ENCODE measurements at regions not wholly inside any gene's neighbourhood (a gene's known extent, or its start where the extent isn't known, plus 50 kb on each side); places are given as distances from the start of the nearest gene placed in this dataset.
"Not testable (repeated sequence)": the region's sequence is repeated elsewhere in the genome, so short reads cannot be mapped to it uniquely, and the experiment has no call there.

DNA sequence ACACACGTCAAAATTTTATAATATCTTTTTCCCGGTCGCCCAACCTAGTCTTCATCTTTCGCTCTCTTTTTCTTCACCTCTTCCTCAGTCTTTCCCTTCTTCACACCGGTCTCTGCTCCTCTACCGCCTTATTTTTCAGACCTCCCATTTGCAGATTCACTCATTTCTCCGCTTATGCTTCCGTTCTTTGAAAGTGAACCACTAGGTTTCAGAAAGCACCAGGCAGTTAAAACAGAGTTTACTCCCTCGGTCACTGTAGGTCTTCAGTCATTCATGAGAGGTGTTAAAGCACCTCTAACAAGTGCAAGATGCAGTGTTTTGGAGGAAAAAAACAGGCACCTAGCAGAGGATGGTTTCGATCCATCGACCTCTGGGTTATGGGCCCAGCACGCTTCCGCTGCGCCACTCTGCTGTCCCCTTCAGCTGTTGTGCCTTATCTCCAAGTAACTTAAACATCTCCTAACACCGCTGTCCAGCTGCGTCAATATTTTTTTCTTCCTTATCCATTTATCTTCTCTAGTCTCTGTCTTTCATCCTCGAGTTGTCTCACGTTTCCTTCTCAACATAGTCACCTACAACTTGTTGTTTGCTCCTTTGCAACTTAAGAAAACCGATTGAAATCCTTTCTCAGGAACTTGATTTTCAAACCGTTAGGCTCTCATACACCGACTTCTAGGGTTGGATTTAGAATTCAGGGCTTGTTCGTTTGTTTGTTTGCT is 119.7 kb upstream of the ZNF184 start:
- no peaks in the 10 kb centered on the region for H3K4me1 Mint-ChIP-seq (ENCODE audit: unreplicated experiment)
- no peaks in the 10 kb centered on the region for H3K9me3 Mint-ChIP-seq
- H3K36me3 Mint-ChIP-seq, result no peaks in the 10 kb centered on the region

GRCh38 chr6:27591699-27592480 is 119.0 kb upstream of the ZNF184 start:
- H3K27me3 Mint-ChIP-seq, result peaks cover 25% of the 10 kb centered on the region
- H3K9me3 Mint-ChIP-seq, result no peaks in the 10 kb centered on the region
- H3K36me3 Mint-ChIP-seq, result no peaks in the 10 kb centered on the region
- DNase-seq (ENCODE audit: extremely low spot score, unreplicated experiment), result no peak
- H3K4me3 Mint-ChIP-seq, result no peak overlapping the region
- H3K27ac Mint-ChIP-seq, result no peak overlapping the region
- no peaks in the 10 kb centered on the region for H3K4me1 Mint-ChIP-seq (ENCODE audit: unreplicated experiment)
- TF ChIP-seq, protein P1, sequence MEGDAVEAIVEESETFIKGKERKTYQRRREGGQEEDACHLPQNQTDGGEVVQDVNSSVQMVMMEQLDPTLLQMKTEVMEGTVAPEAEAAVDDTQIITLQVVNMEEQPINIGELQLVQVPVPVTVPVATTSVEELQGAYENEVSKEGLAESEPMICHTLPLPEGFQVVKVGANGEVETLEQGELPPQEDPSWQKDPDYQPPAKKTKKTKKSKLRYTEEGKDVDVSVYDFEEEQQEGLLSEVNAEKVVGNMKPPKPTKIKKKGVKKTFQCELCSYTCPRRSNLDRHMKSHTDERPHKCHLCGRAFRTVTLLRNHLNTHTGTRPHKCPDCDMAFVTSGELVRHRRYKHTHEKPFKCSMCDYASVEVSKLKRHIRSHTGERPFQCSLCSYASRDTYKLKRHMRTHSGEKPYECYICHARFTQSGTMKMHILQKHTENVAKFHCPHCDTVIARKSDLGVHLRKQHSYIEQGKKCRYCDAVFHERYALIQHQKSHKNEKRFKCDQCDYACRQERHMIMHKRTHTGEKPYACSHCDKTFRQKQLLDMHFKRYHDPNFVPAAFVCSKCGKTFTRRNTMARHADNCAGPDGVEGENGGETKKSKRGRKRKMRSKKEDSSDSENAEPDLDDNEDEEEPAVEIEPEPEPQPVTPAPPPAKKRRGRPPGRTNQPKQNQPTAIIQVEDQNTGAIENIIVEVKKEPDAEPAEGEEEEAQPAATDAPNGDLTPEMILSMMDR (conservative IDR thresholded peaks at IDR 0.05), result peak; percentile 51

More for the DNA sequence above, 119.7 kb upstream of the ZNF184 start:
- H3K27me3 Mint-ChIP-seq, result peaks cover 30% of the 10 kb centered on the region
- DNase-seq (ENCODE audit: extremely low spot score, unreplicated experiment), result no peak
- TF ChIP-seq, protein P1 (conservative IDR thresholded peaks at IDR 0.05), result no peak
- H3K27ac Mint-ChIP-seq, result no peak overlapping the region
- no peak overlapping the region for H3K4me3 Mint-ChIP-seq

- not testable (repeated sequence) for H3K9me3 Mint-ChIP-seq; H3K4me1 Mint-ChIP-seq (ENCODE audit: unreplicated experiment); H3K36me3 Mint-ChIP-seq; H3K4me3 Mint-ChIP-seq; DNase-seq (ENCODE audit: extremely low spot score, unreplicated experiment); H3K27ac Mint-ChIP-seq
- H3K27me3 Mint-ChIP-seq, result peaks cover 41% of the 10 kb centered on the region
Observed at GRCh38 chr6:27585316-27585715, 112.4 kb upstream of the ZNF184 start.

- Mint-ChIP-seq H3K9me3 (no peaks in the 10 kb centered on the region), H3K4me3 (no peak overlapping the region), H3K27me3 (peaks cover 45% of the 10 kb centered on the region)
Observed at GRCh38 chr6:27584326-27584725, 111.4 kb upstream of the ZNF184 start.

GRCh38 chr6:27582928-27583725 is 110.2 kb upstream of the ZNF184 start:
- H3K27ac Mint-ChIP-seq, result peak overlapping the region; percentile 83
- TF ChIP-seq, protein P1 (conservative IDR thresholded peaks at IDR 0.05), result no peak
- peaks cover 5% of the 10 kb centered on the region for H3K4me1 Mint-ChIP-seq (ENCODE audit: unreplicated experiment)
- H3K27me3 Mint-ChIP-seq, result peaks cover 49% of the 10 kb centered on the region
- peak overlapping the region; percentile 80 for H3K4me3 Mint-ChIP-seq
- H3K9me3 Mint-ChIP-seq, result no peaks in the 10 kb centered on the region
- no peaks in the 10 kb centered on the region for H3K36me3 Mint-ChIP-seq
- DNase-seq (ENCODE audit: extremely low spot score, unreplicated experiment), result no peak

More at GRCh38 chr6:27584326-27584725, 111.4 kb upstream of the ZNF184 start:
- Mint-ChIP-seq H3K36me3 (no peaks in the 10 kb centered on the region), H3K4me1 (ENCODE audit: unreplicated experiment) (peaks cover 5% of the 10 kb centered on the region), H3K27ac (no peak overlapping the region)
- no peak for DNase-seq (ENCODE audit: extremely low spot score, unreplicated experiment)
- TF ChIP-seq, protein P1 (conservative IDR thresholded peaks at IDR 0.05), result no peak

Data from type B pancreatic cell (in vitro differentiated cells).